Testis (tissue), 2 donors: ENCODE measurements at regions not wholly inside any gene's neighbourhood (a gene's known extent, or its start where the extent isn't known, plus 50 kb on each side); places are given as distances from the start of the nearest gene placed in this dataset.

Experiments
- POLR2A ChIP-seq: fragments of 450-650 bp; IDR thresholded peaks from one replicate; pipeline ENCODE4 v1.6.1; 2017; ENCODE audit warnings: antibody characterized with exemption, mild to moderate bottlenecking, moderate library complexity
- TF ChIP-seq, protein P1 (sequence below), 3 experiments: fragments of 450-650 bp in 2 of 3; fragments of 200-600 bp in 1 of 3; sonication (generic) in 1 of 3; IDR thresholded peaks; one replicate each; pipeline ENCODE4 v1.5.1; 2016 to 2019; ENCODE audit warnings: antibody characterized with exemption in 3 of 3, mild to moderate bottlenecking in 2 of 3, moderate library complexity in 1 of 3

GRCh38 chr3:118587847-118588246, 446.8 kb downstream of the IGSF11 start:
- TF ChIP-seq, protein P1, sequence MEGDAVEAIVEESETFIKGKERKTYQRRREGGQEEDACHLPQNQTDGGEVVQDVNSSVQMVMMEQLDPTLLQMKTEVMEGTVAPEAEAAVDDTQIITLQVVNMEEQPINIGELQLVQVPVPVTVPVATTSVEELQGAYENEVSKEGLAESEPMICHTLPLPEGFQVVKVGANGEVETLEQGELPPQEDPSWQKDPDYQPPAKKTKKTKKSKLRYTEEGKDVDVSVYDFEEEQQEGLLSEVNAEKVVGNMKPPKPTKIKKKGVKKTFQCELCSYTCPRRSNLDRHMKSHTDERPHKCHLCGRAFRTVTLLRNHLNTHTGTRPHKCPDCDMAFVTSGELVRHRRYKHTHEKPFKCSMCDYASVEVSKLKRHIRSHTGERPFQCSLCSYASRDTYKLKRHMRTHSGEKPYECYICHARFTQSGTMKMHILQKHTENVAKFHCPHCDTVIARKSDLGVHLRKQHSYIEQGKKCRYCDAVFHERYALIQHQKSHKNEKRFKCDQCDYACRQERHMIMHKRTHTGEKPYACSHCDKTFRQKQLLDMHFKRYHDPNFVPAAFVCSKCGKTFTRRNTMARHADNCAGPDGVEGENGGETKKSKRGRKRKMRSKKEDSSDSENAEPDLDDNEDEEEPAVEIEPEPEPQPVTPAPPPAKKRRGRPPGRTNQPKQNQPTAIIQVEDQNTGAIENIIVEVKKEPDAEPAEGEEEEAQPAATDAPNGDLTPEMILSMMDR (IDR thresholded peaks at IDR 0.05) = no peak
- no peak for TF ChIP-seq POLR2A
